Neural progenitor cell (in vitro differentiated cells): ENCODE measurements at regions not wholly inside any gene's neighbourhood (a gene's known extent, or its start where the extent isn't known, plus 50 kb on each side); places are given as distances from the start of the nearest gene placed in this dataset.

Experiments used
- EZH2 ChIP-seq: fragments of 200-600 bp; sonication (generic); IDR thresholded peaks from 2 replicates; pipeline ENCODE4 v1.6.1; 2017; ENCODE audit warnings: antibody characterized with exemption, mild to moderate bottlenecking, moderate library complexity
- TF ChIP-seq, protein P1 (sequence below): fragments of 200-600 bp; sonication (generic); IDR thresholded peaks from 2 replicates; pipeline ENCODE4 v1.5.1; 2017; ENCODE audit warnings: antibody characterized with exemption, mild to moderate bottlenecking

DNA sequence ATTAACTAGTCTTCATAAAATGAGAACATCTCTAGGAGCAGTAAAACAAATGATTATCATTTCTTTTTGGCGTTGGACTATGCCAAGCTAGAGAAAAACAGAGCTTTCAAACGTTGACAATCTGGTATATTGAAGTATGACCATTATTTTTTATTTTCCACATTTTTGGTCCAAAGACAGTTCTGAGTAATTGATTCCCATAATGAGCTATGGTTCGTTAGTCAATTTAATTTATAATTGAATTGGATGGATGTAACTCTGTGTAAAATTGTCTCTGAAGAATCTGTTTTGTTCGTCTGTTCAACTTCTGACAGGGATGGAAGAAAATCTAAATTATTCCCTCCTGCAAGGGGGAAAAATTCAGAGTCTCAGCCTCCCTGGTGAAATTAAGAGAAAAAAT lies 234.5 kb downstream of the LMO4 start:
- TF ChIP-seq, protein P1, sequence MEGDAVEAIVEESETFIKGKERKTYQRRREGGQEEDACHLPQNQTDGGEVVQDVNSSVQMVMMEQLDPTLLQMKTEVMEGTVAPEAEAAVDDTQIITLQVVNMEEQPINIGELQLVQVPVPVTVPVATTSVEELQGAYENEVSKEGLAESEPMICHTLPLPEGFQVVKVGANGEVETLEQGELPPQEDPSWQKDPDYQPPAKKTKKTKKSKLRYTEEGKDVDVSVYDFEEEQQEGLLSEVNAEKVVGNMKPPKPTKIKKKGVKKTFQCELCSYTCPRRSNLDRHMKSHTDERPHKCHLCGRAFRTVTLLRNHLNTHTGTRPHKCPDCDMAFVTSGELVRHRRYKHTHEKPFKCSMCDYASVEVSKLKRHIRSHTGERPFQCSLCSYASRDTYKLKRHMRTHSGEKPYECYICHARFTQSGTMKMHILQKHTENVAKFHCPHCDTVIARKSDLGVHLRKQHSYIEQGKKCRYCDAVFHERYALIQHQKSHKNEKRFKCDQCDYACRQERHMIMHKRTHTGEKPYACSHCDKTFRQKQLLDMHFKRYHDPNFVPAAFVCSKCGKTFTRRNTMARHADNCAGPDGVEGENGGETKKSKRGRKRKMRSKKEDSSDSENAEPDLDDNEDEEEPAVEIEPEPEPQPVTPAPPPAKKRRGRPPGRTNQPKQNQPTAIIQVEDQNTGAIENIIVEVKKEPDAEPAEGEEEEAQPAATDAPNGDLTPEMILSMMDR, result no peak
- TF ChIP-seq EZH2, result no peak
